GM12878 (cell line): ENCODE measurements at regions not wholly inside any gene's neighbourhood (a gene's known extent, or its start where the extent isn't known, plus 50 kb on each side); places are given as distances from the start of the nearest gene placed in this dataset.

Experiments
- ATAC-seq: fragments of 200-7000 bp; cut with Tn5 transposase; 3 replicates; pipeline ENCODE4 v1.9.1; 2020; ENCODE audit warnings: mild to moderate bottlenecking, moderate library complexity
- BruUV-seq: library from RNA; stranded (reverse); fragments of 400-500 nt; replicated peaks from 2 replicates; lab custom pipeline; 2021; lab: Mats Ljungman, UMichigan
- CTCF ChIA-PET: fragments of 300-600 bp; sonication (Branson Sonifier 250); formaldehyde crosslinking; extraction: SDS; loops from one replicate; lab custom pipeline; 2021; ENCODE audit warnings: inconsistent platforms; lab: Yijun Ruan, JAX
- POLR2A ChIA-PET: fragments of 350-600 bp; formaldehyde crosslinking; extraction: SDS; loops from one replicate; lab custom pipeline; 2021; ENCODE audit warnings: inconsistent platforms; lab: Charles Lee
- RAD21 ChIA-PET: fragments of 300-600 bp; sonication (Branson Sonifier 250); formaldehyde crosslinking; loops from one replicate; lab custom pipeline; 2023; ENCODE audit warnings: antibody characterized with exemption; ENCODE audit not compliant: unreplicated experiment; lab: Charles Lee
- SMC1A ChIA-PET: fragments of 300-600 bp; sonication (Branson Sonifier 250); formaldehyde crosslinking; loops from one replicate; lab custom pipeline; 2023; ENCODE audit not compliant: unreplicated experiment, uncharacterized antibody; lab: Charles Lee
- DNase-seq: peaks from one replicate; pipeline ENCODE4 v3.0.0-alpha.2; 2011; ENCODE audit warnings: low read depth, low spot score
- FAIRE-seq: peaks from 3 replicates; lab custom pipeline; 2011; peaks lifted over from hg19 to GRCh38; lab: Jason Lieb, UNC
- H2AFZ ChIP-seq: 2 replicates; pipeline ENCODE4 v1.6.0; 2011; ENCODE audit warnings: low read depth, low read length, control low read depth; ENCODE audit not compliant: control insufficient read depth
- H3K27ac ChIP-seq: 2 replicates; pipeline ENCODE4 v1.5.1; 2011; ENCODE audit warnings: control low read depth; ENCODE audit not compliant: control insufficient read depth, insufficient read depth
- H3K27me3 ChIP-seq, 2 experiments: replicated peaks in 1 of 2; 2 replicates each; pipeline versions ENCODE4 v1.6.0 to v1.6.1; 2011; ENCODE audit warnings: low read length in 1 of 2; ENCODE audit not compliant: control insufficient read depth in 2 of 2, insufficient read depth in 2 of 2
- H3K36me3 ChIP-seq, 2 experiments: 2 replicates each; pipeline ENCODE4 v1.5.1; 2011; ENCODE audit warnings: low read length in 1 of 2; ENCODE audit not compliant: control insufficient read depth in 2 of 2, insufficient read depth in 2 of 2
- H3K4me1 ChIP-seq: 2 replicates; pipeline ENCODE4 v1.6.1; 2011; ENCODE audit warnings: mild to moderate bottlenecking, low read length, moderate library complexity, mixed read lengths; ENCODE audit not compliant: control insufficient read depth, insufficient read depth
- H3K4me2 ChIP-seq: 2 replicates; pipeline ENCODE4 v1.6.0; 2011; ENCODE audit warnings: control low read depth; ENCODE audit not compliant: control insufficient read depth, insufficient read depth
- H3K4me3 ChIP-seq: fragments of 200-600 bp; sonication (generic); 2 replicates; pipeline ENCODE4 v1.5.1; 2016
- H3K79me2 ChIP-seq: 2 replicates; pipeline ENCODE4 v1.6.0; 2011; ENCODE audit warnings: low read length; ENCODE audit not compliant: control insufficient read depth, insufficient read depth
- H3K9ac ChIP-seq: 2 replicates; pipeline ENCODE4 v1.8.0; 2011; ENCODE audit warnings: low read length, control low read depth, mixed read lengths; ENCODE audit not compliant: control insufficient read depth, insufficient read depth
- H3K9me3 ChIP-seq: replicated peaks from 3 replicates; pipeline ENCODE4 v1.5.1; 2011; ENCODE audit warnings: mild to moderate bottlenecking, low read length; ENCODE audit not compliant: control insufficient read depth, insufficient read depth
- H4K20me1 ChIP-seq: 2 replicates; pipeline ENCODE4 v1.6.0; 2011; ENCODE audit not compliant: control insufficient read depth, insufficient read depth
- BCL11A ChIP-seq: IDR thresholded peaks from 2 replicates; pipeline ENCODE4 v1.6.1; 2011; ENCODE audit warnings: low read depth, low read length
- BCL3 ChIP-seq: IDR thresholded peaks from 2 replicates; pipeline ENCODE4 v1.6.1; 2011; ENCODE audit warnings: borderline replicate concordance, low read depth, mild to moderate bottlenecking, moderate library complexity, low read length; ENCODE audit not compliant: insufficient read depth, poor library complexity, severe bottlenecking
- BMI1 ChIP-seq: fragments of 450-650 bp; IDR thresholded peaks from 2 replicates; pipeline ENCODE4 v1.6.1; 2016; ENCODE audit warnings: mild to moderate bottlenecking, moderate library complexity, borderline replicate concordance
- DPF2 ChIP-seq: fragments of 450-650 bp; IDR thresholded peaks from 2 replicates; pipeline ENCODE4 v1.6.1; 2017; ENCODE audit warnings: mild to moderate bottlenecking
- GATAD2B ChIP-seq: fragments of 450-650 bp; conservative IDR thresholded peaks from 2 replicates; pipeline ENCODE4 v1.6.1; 2017; ENCODE audit warnings: low read depth, mild to moderate bottlenecking, moderate library complexity
- MTA3 ChIP-seq: IDR thresholded peaks from 2 replicates; pipeline ENCODE4 v1.6.1; 2012; ENCODE audit warnings: low read length, inconsistent platforms, borderline replicate concordance
- NFYA ChIP-seq: IDR thresholded peaks from 2 replicates; pipeline ENCODE4 v1.6.1; 2011; ENCODE audit warnings: low read depth, mild to moderate bottlenecking, low read length, improper control_type of control experiment, borderline replicate concordance
- NR2F1 ChIP-seq: fragments of 450-650 bp; conservative IDR thresholded peaks from 2 replicates; pipeline ENCODE4 v1.6.1; 2017; ENCODE audit warnings: mild to moderate bottlenecking
- POLR2AphosphoS2 ChIP-seq: IDR thresholded peaks from 2 replicates; pipeline ENCODE4 v1.6.1; 2011; ENCODE audit warnings: low read depth, mild to moderate bottlenecking, low read length, improper control_type of control experiment, moderate library complexity
- RAD21 ChIP-seq: IDR thresholded peaks from 2 replicates; pipeline ENCODE4 v1.6.1; 2011; ENCODE audit warnings: mild to moderate bottlenecking, low read depth, low read length, moderate library complexity; ENCODE audit not compliant: insufficient read depth
- SIX5 ChIP-seq: IDR thresholded peaks from 2 replicates; pipeline ENCODE4 v1.6.1; 2011; ENCODE audit warnings: mild to moderate bottlenecking, low read depth, low read length, moderate library complexity; ENCODE audit not compliant: severe bottlenecking
- TCF12 ChIP-seq: IDR thresholded peaks from 2 replicates; pipeline ENCODE4 v1.6.1; 2011; ENCODE audit warnings: low read depth, mild to moderate bottlenecking, low read length
- ZBTB11 ChIP-seq: fragments of 450-650 bp; formaldehyde crosslinking; IDR thresholded peaks from 2 replicates; pipeline ENCODE4 v1.5.0; 2022; ENCODE audit warnings: mild to moderate bottlenecking, missing genetic modification characterization
- ZBTB4 ChIP-seq: fragments of 450-650 bp; formaldehyde crosslinking; IDR thresholded peaks from 2 replicates; pipeline ENCODE4 v1.4.0; 2022; ENCODE audit warnings: mild to moderate bottlenecking, moderate library complexity
- ZNF217 ChIP-seq: fragments of 450-650 bp; IDR thresholded peaks from 2 replicates; pipeline ENCODE4 v1.6.1; 2017; ENCODE audit warnings: antibody characterized with exemption, mild to moderate bottlenecking
- ZZZ3 ChIP-seq: IDR thresholded peaks from 2 replicates; pipeline ENCODE4 v1.6.1; 2011; ENCODE audit warnings: low read depth; ENCODE audit not compliant: control insufficient read depth, insufficient read length
- WGBS: methylation state at CpG from one replicate; pipeline ENCODE4 v1.1.6; 2016; ENCODE audit warnings: low lambda C conversion rate; ENCODE audit not compliant: insufficient replicate concordance, insufficient coverage; ENCODE audit errors: missing lambda C conversion rate; 5-methylcytosine and 5-hydroxymethylcytosine counted together
- in situ Hi-C: fragments of 300-500 bp; cut with MboI; formaldehyde crosslinking; loops from 9 replicates; pipeline ENCODE4 v1.14.3; 2018; ENCODE audit warnings: mixed read lengths
- intact Hi-C: fragments of 100-400 bp; cut with micrococcal nuclease; formaldehyde crosslinking; loops from one replicate; pipeline ENCODE4 v1.14.2; 2022; ENCODE audit not compliant: unreplicated experiment

- TF ChIP-seq ZBTB4 (CRISPR knock-in tag) (no peak), NFYA (no peak)
Observed at GRCh38 chr1:244779410-244779809, 56.0 kb upstream of the COX20 start (continued).

GRCh38 chr1:244780311-244780710 is 55.1 kb upstream of the COX20 start:
- Histone ChIP-seq H3K4me1 (no peaks in the 10 kb centered on the region), H3K79me2 (no peaks in the 10 kb centered on the region), H3K9ac (no peak overlapping the region), H3K9me3 (no peaks in the 10 kb centered on the region; the same call in 2 of the 3 replicates), H3K27me3 (peaks cover 0 to 1% of the 10 kb centered on the region in 2 experiments; a peak in 2 of 4 replicates), H4K20me1 (no peaks in the 10 kb centered on the region), H3K4me3 (no peak overlapping the region), H2AFZ (no peak overlapping the region), H3K36me3 (no peaks in the 10 kb centered on the region), H3K27ac (no peak overlapping the region), H3K4me2 (no peak overlapping the region)
- RAD21 ChIA-PET = interaction anchor here (0.5 kb wide), 1 partner anchor 20 kb away, joined by 3 read pairs; no protein-coding TSS in a partner anchor
- in situ Hi-C loops = no loop called here
- CTCF ChIA-PET = interaction anchor here (2.0 kb wide), 1 partner anchor 262 kb away, joined by 6 read pairs; no protein-coding TSS in a partner anchor
- no peak for DNase-seq
- FAIRE-seq = no peak
- no peak for ATAC-seq
- no TSS peak for BruUV-seq
- SMC1A ChIA-PET = no interaction called here
- WGBS = 55% methylated on average over 14 of the region's 16 CpGs
- POLR2A ChIA-PET = interaction anchor here (0.6 kb wide), 1 partner anchor 137 kb away, joined by 3 read pairs; no protein-coding TSS in a partner anchor
- intact Hi-C loops = no loop called here
- no peak for TF ChIP-seq BCL3
- no peak for TF ChIP-seq MTA3
- TF ChIP-seq BMI1 = no peak
- TF ChIP-seq RAD21 = no peak
- TF ChIP-seq BCL11A = no peak
- no peak for TF ChIP-seq GATAD2B
- TF ChIP-seq POLR2AphosphoS2 = no peak
- TF ChIP-seq ZNF217 = no peak
- TF ChIP-seq SIX5 = no peak
- TF ChIP-seq ZZZ3 = no peak
- TF ChIP-seq DPF2 = no peak
- no peak for TF ChIP-seq ZBTB11
- no peak for TF ChIP-seq NR2F1
- no peak for TF ChIP-seq TCF12
